GM23248 (cell line): ENCODE measurements at regions not wholly inside any gene's neighbourhood (a gene's known extent, or its start where the extent isn't known, plus 50 kb on each side); places are given as distances from the start of the nearest gene placed in this dataset.

Experiments used
- DNase-seq: peaks from one replicate; pipeline ENCODE4 v3.0.0-alpha.2; 2015
- H2AFZ ChIP-seq: fragments of 200-600 bp; sonication (generic); 2 replicates; pipeline ENCODE4 v1.6.1; 2016; ENCODE audit warnings: antibody characterized with exemption
- H3F3A ChIP-seq: fragments of 200-600 bp; sonication (generic); 2 replicates; pipeline ENCODE4 v1.6.1; 2016; ENCODE audit warnings: mild to moderate bottlenecking, antibody characterized with exemption, mixed run types; ENCODE audit not compliant: insufficient read depth
- H3K27ac ChIP-seq: fragments of 200-600 bp; sonication (generic); 2 replicates; pipeline ENCODE4 v1.5.1; 2016; ENCODE audit warnings: mild to moderate bottlenecking
- H3K27me3 ChIP-seq: fragments of 200-600 bp; sonication (generic); replicated peaks from 2 replicates; pipeline ENCODE4 v1.6.1; 2016; ENCODE audit warnings: mild to moderate bottlenecking; ENCODE audit not compliant: insufficient read depth
- H3K36me3 ChIP-seq: fragments of 200-600 bp; sonication (generic); 2 replicates; pipeline ENCODE4 v1.6.1; 2016; ENCODE audit warnings: low read depth, mild to moderate bottlenecking
- H3K4me1 ChIP-seq: fragments of 200-600 bp; sonication (generic); 2 replicates; pipeline ENCODE4 v1.6.1; 2016; ENCODE audit warnings: mild to moderate bottlenecking; ENCODE audit not compliant: insufficient read depth
- H3K4me2 ChIP-seq: fragments of 200-600 bp; sonication (generic); one replicate; pipeline ENCODE4 v1.6.1; 2016; ENCODE audit warnings: mild to moderate bottlenecking; ENCODE audit not compliant: unreplicated experiment
- H3K4me3 ChIP-seq: fragments of 200-600 bp; sonication (generic); 2 replicates; pipeline ENCODE4 v1.5.1; 2016; ENCODE audit warnings: mild to moderate bottlenecking
- H3K79me2 ChIP-seq: fragments of 200-600 bp; sonication (generic); 2 replicates; pipeline ENCODE4 v1.6.1; 2016; ENCODE audit warnings: mild to moderate bottlenecking; ENCODE audit not compliant: insufficient read depth
- H3K9ac ChIP-seq: fragments of 200-600 bp; sonication (generic); 2 replicates; pipeline ENCODE4 v1.6.1; 2016; ENCODE audit warnings: mild to moderate bottlenecking
- H3K9me2 ChIP-seq: fragments of 200-600 bp; sonication (generic); 2 replicates; pipeline ENCODE4 v1.6.1; 2016; ENCODE audit warnings: mixed run types, mild to moderate bottlenecking, moderate library complexity; ENCODE audit not compliant: insufficient read depth
- H3K9me3 ChIP-seq: fragments of 200-600 bp; sonication (generic); one replicate; pipeline ENCODE4 v1.6.1; 2017; ENCODE audit warnings: low read depth
- H4K20me1 ChIP-seq: fragments of 200-600 bp; sonication (generic); 2 replicates; pipeline ENCODE4 v1.6.0; 2016; ENCODE audit not compliant: insufficient read depth
- EZH2 ChIP-seq: fragments of 200-600 bp; sonication (generic); IDR thresholded peaks from 2 replicates; pipeline ENCODE4 v1.6.1; 2018; ENCODE audit warnings: antibody characterized with exemption, mild to moderate bottlenecking; ENCODE audit not compliant: insufficient read depth, poor library complexity, severe bottlenecking
- EZH2phosphoT487 ChIP-seq: fragments of 200-600 bp; sonication (generic); IDR thresholded peaks from 2 replicates; pipeline ENCODE4 v1.6.1; 2018; ENCODE audit warnings: antibody characterized with exemption, moderate library complexity, mild to moderate bottlenecking, low read depth; ENCODE audit not compliant: insufficient read depth
- WGBS, 2 experiments: methylation state at CpG; one replicate each; pipeline ENCODE4 v1.1.6; 2015 to 2017; ENCODE audit warnings: low lambda C conversion rate in 2 of 2, low coverage in 1 of 2; ENCODE audit errors: missing lambda C conversion rate in 2 of 2; 5-methylcytosine and 5-hydroxymethylcytosine counted together
- in situ Hi-C: fragments of 300-500 bp; cut with MboI; formaldehyde crosslinking; loops from 2 replicates; pipeline ENCODE4 v1.15.0; 2020

GRCh38 chr2:128996078-128996477, 677.4 kb upstream of the HS6ST1 start:
- Histone ChIP-seq H3K4me1 (no peaks in the 10 kb centered on the region), H3K27me3 (no peaks in the 10 kb centered on the region), H2AFZ (no peak overlapping the region), H3K79me2 (no peaks in the 10 kb centered on the region), H3K9me2 (no peaks in the 10 kb centered on the region), H3K4me2 (no peak overlapping the region), H3K4me3 (no peak overlapping the region), H3K9ac (no peak overlapping the region), H3K27ac (no peak overlapping the region), H4K20me1 (no peaks in the 10 kb centered on the region), H3K36me3 (no peaks in the 10 kb centered on the region), H3F3A (no peaks in the 10 kb centered on the region), H3K9me3 (no peaks in the 10 kb centered on the region)
- DNase-seq = no peak
- WGBS, 2 experiments = 16 to 22% methylated on average over 4 of the region's 4 CpGs
- no peak for TF ChIP-seq EZH2
- no peak for TF ChIP-seq EZH2phosphoT487
- in situ Hi-C loops = no loop called here

GRCh38 chr2:128997166-128997866, 678.6 kb upstream of the HS6ST1 start:
- H3F3A ChIP-seq = no peaks in the 10 kb centered on the region
- WGBS, 2 experiments = 15 to 19% methylated on average over 5 of the region's 5 CpGs
- TF ChIP-seq EZH2 (no peak), EZH2phosphoT487 (no peak)

GRCh38 chr2:129001926-129002325, 683.3 kb upstream of the HS6ST1 start:
- TF ChIP-seq EZH2phosphoT487 = no peak
- TF ChIP-seq EZH2 = no peak
- no peaks in the 10 kb centered on the region for H3K9me2 ChIP-seq
- H3K79me2 ChIP-seq = no peaks in the 10 kb centered on the region
- H3K36me3 ChIP-seq = no peaks in the 10 kb centered on the region
- no peak overlapping the region for H3K9ac ChIP-seq
- H4K20me1 ChIP-seq = no peaks in the 10 kb centered on the region
- no peaks in the 10 kb centered on the region for H3K9me3 ChIP-seq
- no peak for DNase-seq
- no peak overlapping the region for H3K4me3 ChIP-seq
- H3K4me1 ChIP-seq = no peaks in the 10 kb centered on the region
- H3F3A ChIP-seq = no peaks in the 10 kb centered on the region
- no peak overlapping the region for H3K4me2 ChIP-seq
- no peaks in the 10 kb centered on the region for H3K27me3 ChIP-seq
- in situ Hi-C loops = no loop called here
- WGBS, 2 experiments = 18 to 20% methylated on average over 5 of the region's 5 CpGs
- no peak overlapping the region for H3K27ac ChIP-seq
- H2AFZ ChIP-seq = no peak overlapping the region

More at GRCh38 chr2:128997166-128997866, 678.6 kb upstream of the HS6ST1 start:
- H2AFZ ChIP-seq = no peak overlapping the region
- H3K9me3 ChIP-seq = no peaks in the 10 kb centered on the region
- no peaks in the 10 kb centered on the region for H3K27me3 ChIP-seq
- no peak overlapping the region for H3K27ac ChIP-seq
- H3K79me2 ChIP-seq = no peaks in the 10 kb centered on the region
- H3K36me3 ChIP-seq = no peaks in the 10 kb centered on the region
- H3K4me2 ChIP-seq = no peak overlapping the region
- H3K9ac ChIP-seq = no peak overlapping the region
- no peak for DNase-seq
- no peaks in the 10 kb centered on the region for H4K20me1 ChIP-seq
- H3K9me2 ChIP-seq = no peaks in the 10 kb centered on the region
- in situ Hi-C loops = no loop called here
- no peaks in the 10 kb centered on the region for H3K4me1 ChIP-seq
- H3K4me3 ChIP-seq = no peak overlapping the region

- Histone ChIP-seq H2AFZ (no peak overlapping the region), H3K9ac (no peak overlapping the region), H3K4me1 (no peaks in the 10 kb centered on the region), H4K20me1 (no peaks in the 10 kb centered on the region), H3K4me3 (no peak overlapping the region), H3K9me2 (no peaks in the 10 kb centered on the region), H3K36me3 (no peaks in the 10 kb centered on the region), H3K9me3 (no peaks in the 10 kb centered on the region), H3K27ac (no peak overlapping the region), H3K79me2 (no peaks in the 10 kb centered on the region), H3F3A (no peaks in the 10 kb centered on the region), H3K27me3 (no peaks in the 10 kb centered on the region), H3K4me2 (no peak overlapping the region)
- in situ Hi-C loops = no loop called here
- 13 to 22% methylated on average over 3 of the region's 3 CpGs for WGBS, 2 experiments
- no peak for DNase-seq
- TF ChIP-seq EZH2phosphoT487 = no peak
- no peak for TF ChIP-seq EZH2
Measured at GRCh38 chr2:129002751-129003150, 684.1 kb upstream of the HS6ST1 start.

GRCh38 chr2:129004485-129004884, 685.8 kb upstream of the HS6ST1 start:
- Histone ChIP-seq H3K9me3 (no peaks in the 10 kb centered on the region), H4K20me1 (no peaks in the 10 kb centered on the region), H3K4me3 (no peak overlapping the region), H3K4me2 (no peak overlapping the region), H3K79me2 (no peaks in the 10 kb centered on the region), H3K9me2 (no peaks in the 10 kb centered on the region), H3K9ac (no peak overlapping the region), H3K36me3 (no peaks in the 10 kb centered on the region), H3K27ac (no peak overlapping the region), H3K4me1 (no peaks in the 10 kb centered on the region), H2AFZ (no peak overlapping the region), H3F3A (no peaks in the 10 kb centered on the region), H3K27me3 (no peaks in the 10 kb centered on the region)
- no peak for DNase-seq
- in situ Hi-C loops = no loop called here
- WGBS, 2 experiments = 12 to 18% methylated on average over 5 of the region's 5 CpGs
- TF ChIP-seq EZH2phosphoT487 = no peak
- TF ChIP-seq EZH2 = no peak
